ENCODE measurements at regions not wholly inside any gene's neighbourhood (a gene's known extent, or its start where the extent isn't known, plus 50 kb on each side); places are given as distances from the start of the nearest gene placed in this dataset.

DNA sequence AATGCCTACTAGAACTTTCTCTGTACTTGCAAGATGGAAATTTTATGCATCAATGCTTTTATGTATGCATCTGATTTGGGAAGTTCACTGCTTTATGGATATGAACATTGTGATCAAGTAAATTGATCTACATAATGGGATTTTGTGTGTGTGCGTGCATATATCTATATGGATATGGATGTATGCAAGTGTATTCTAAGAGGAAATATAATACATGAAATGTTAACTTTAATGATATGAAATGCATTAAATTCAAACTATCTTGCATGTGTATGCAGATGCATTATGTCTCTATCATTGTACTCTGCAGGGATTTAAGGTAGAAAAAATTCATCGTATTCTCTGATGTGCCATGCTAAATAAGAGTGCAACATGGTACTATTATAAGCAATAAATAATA, 1855.4 kb upstream of the PIK3C3 start:
- FAIRE-seq = no peak
- 91% methylated on average over 2 of the region's 2 CpGs; no CpG with 5 or more reads in 1 of the 2 experiments for WGBS, 2 experiments (ENCODE audit: extremely low coverage in 1 of 2, insufficient coverage in 1 of 2, insufficient read length in 1 of 2, insufficient replicate concordance in 2 of 2, low coverage in 1 of 2, low lambda C conversion rate in 2 of 2, missing lambda C conversion rate in 1 of 2)
- TF ChIP-seq, protein P1, sequence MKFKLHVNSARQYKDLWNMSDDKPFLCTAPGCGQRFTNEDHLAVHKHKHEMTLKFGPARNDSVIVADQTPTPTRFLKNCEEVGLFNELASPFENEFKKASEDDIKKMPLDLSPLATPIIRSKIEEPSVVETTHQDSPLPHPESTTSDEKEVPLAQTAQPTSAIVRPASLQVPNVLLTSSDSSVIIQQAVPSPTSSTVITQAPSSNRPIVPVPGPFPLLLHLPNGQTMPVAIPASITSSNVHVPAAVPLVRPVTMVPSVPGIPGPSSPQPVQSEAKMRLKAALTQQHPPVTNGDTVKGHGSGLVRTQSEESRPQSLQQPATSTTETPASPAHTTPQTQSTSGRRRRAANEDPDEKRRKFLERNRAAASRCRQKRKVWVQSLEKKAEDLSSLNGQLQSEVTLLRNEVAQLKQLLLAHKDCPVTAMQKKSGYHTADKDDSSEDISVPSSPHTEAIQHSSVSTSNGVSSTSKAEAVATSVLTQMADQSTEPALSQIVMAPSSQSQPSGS (IDR thresholded peaks at IDR 0.05; ENCODE audit: low read length) = no peak
- no peak for TF ChIP-seq SAP30 (IDR thresholded peaks at IDR 0.05; ENCODE audit: insufficient read depth, insufficient replicate concordance, low read length)
- TF ChIP-seq, protein P2, sequence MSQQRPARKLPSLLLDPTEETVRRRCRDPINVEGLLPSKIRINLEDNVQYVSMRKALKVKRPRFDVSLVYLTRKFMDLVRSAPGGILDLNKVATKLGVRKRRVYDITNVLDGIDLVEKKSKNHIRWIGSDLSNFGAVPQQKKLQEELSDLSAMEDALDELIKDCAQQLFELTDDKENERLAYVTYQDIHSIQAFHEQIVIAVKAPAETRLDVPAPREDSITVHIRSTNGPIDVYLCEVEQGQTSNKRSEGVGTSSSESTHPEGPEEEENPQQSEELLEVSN (IDR thresholded peaks at IDR 0.05) = no peak

More for the DNA sequence above, 1855.4 kb upstream of the PIK3C3 start:
- Histone ChIP-seq H3K4me3 (ENCODE audit: extremely low read depth in 1 of 4, insufficient read depth in 2 of 4, low read depth in 3 of 4, low read length in 4 of 4) (no peak overlapping the region), H3K9ac (replicated peaks in 1 of 4; ENCODE audit: extremely low read depth in 1 of 4, low read depth in 3 of 4, low read length in 3 of 4) (no peak overlapping the region), H3K23me2 (ENCODE audit: low read depth, low read length) (no peaks in the 10 kb centered on the region), H3K4ac (replicated peaks; ENCODE audit: insufficient read length, low read depth, low read length) (no peak overlapping the region), H2BK12ac (ENCODE audit: low read depth, low read length) (no peak overlapping the region), H3K18ac (ENCODE audit: extremely low read depth, low read length) (no peak overlapping the region), H2AK5ac (ENCODE audit: low read depth, low read length) (no peak overlapping the region), H3K14ac (ENCODE audit: insufficient read length) (no peak overlapping the region), H3K79me2 (ENCODE audit: control insufficient read depth in 1 of 2, insufficient read depth in 2 of 2, low read length in 2 of 2) (no peaks in the 10 kb centered on the region), H3K9me3 (ENCODE audit: insufficient read depth in 2 of 2, low read depth in 1 of 2, low read length in 1 of 2) (no peaks in the 10 kb centered on the region), H3K27me3 (replicated peaks in 1 of 4; ENCODE audit: control insufficient read depth in 3 of 4, extremely low read depth in 1 of 4, insufficient read depth in 3 of 4, low read length in 3 of 4) (no peaks in the 10 kb centered on the region), H3K36me3 (ENCODE audit: control insufficient read depth in 2 of 4, insufficient read depth in 4 of 4, low read length in 3 of 4) (no peaks in the 10 kb centered on the region), H3K79me1 (ENCODE audit: low read depth, low read length) (no peaks in the 10 kb centered on the region), H2BK5ac (ENCODE audit: low read depth, low read length) (no peak overlapping the region), H3K27ac (ENCODE audit: low read depth, low read length) (no peak overlapping the region), H3K23ac (ENCODE audit: insufficient read length) (no peak overlapping the region), H4K20me1 (replicated peaks in 1 of 2; ENCODE audit: control insufficient read depth in 1 of 2, insufficient read depth in 2 of 2, low read length in 2 of 2) (no peaks in the 10 kb centered on the region), H4K91ac (replicated peaks; ENCODE audit: insufficient read length, low read length) (no peak overlapping the region), H2BK15ac (ENCODE audit: low read length) (no peak overlapping the region), H2AFZ (ENCODE audit: low read length) (no peak overlapping the region), H4K5ac (ENCODE audit: insufficient read length, low read depth, low read length) (no peak overlapping the region), H3K56ac (replicated peaks; ENCODE audit: insufficient read length, low read depth, low read length) (no peak overlapping the region), H3K4me2 (ENCODE audit: insufficient read depth in 1 of 2, low read depth in 2 of 2, low read length in 2 of 2) (no peak overlapping the region), H4K8ac (ENCODE audit: extremely low read depth, insufficient read depth, low read length) (no peak overlapping the region), H2BK20ac (ENCODE audit: low read length) (no peak overlapping the region), H3K4me1 (replicated peaks in 1 of 4; ENCODE audit: control insufficient read depth in 3 of 4, insufficient read depth in 4 of 4, low read length in 3 of 4) (peaks cover 0 to 3% (median 0%) of the 10 kb centered on the region in 4 experiments; a peak in 1 of 7 replicates), H2BK120ac (replicated peaks; ENCODE audit: low read depth, low read length) (no peak overlapping the region)
- POLR2A ChIA-PET (ENCODE audit: partially characterized antibody) = no interaction called here
- DNase-seq (ENCODE audit: low read depth in 1 of 2, low spot score in 2 of 2) = no peak
- CTCF ChIA-PET (ENCODE audit: partially characterized antibody) = no interaction called here

All from H1 (cell line).